ENCODE measurements at regions not wholly inside any gene's neighbourhood (a gene's known extent, or its start where the extent isn't known, plus 50 kb on each side); places are given as distances from the start of the nearest gene placed in this dataset.
"Not testable (repeated sequence)": the region's sequence is repeated elsewhere in the genome, so short reads cannot be mapped to it uniquely, and the experiment has no call there.

GRCh38 chr3:180743813-180744590, 64.7 kb upstream of the CCDC39 start:
- DNase-seq (ENCODE audit: low read depth in 2 of 2) = no peak

GRCh38 chr3:180747805-180748361, 68.6 kb upstream of the CCDC39 start:
- DNase-seq (ENCODE audit: low read depth in 2 of 2) = no peak

GRCh38 chr3:180749322-180749721, 70.0 kb upstream of the CCDC39 start:
- no peak for DNase-seq (ENCODE audit: low read depth in 2 of 2)

GRCh38 chr3:180749796-180750195, 70.5 kb upstream of the CCDC39 start:
- DNase-seq (ENCODE audit: low read depth in 2 of 2) = no peak

- no peak for DNase-seq (ENCODE audit: low read depth in 2 of 2)
Observed at GRCh38 chr3:180755556-180755955, 76.3 kb upstream of the CCDC39 start.

GRCh38 chr3:180762866-180763265, 83.6 kb upstream of the CCDC39 start:
- DNase-seq (ENCODE audit: low read depth in 2 of 2) = no peak

GRCh38 chr3:180764481-180764880, 85.2 kb upstream of the CCDC39 start:
- no peak for DNase-seq (ENCODE audit: low read depth in 2 of 2)

GRCh38 chr3:180770639-180771038, 91.3 kb upstream of the CCDC39 start:
- DNase-seq (ENCODE audit: low read depth in 2 of 2) = no peak

GRCh38 chr3:180776433-180776832, 97.1 kb upstream of the CCDC39 start:
- no peak for DNase-seq (ENCODE audit: low read depth in 2 of 2)

GRCh38 chr3:180782195-180782984, 103.1 kb upstream of the CCDC39 start:
- no peak for DNase-seq (ENCODE audit: low read depth in 2 of 2)

GRCh38 chr3:180786227-180786626, 106.9 kb upstream of the CCDC39 start:
- not testable (repeated sequence) for DNase-seq (ENCODE audit: low read depth in 2 of 2)

- DNase-seq (ENCODE audit: low read depth in 2 of 2) = no peak
Observed at GRCh38 chr3:180789774-180790173, 110.5 kb upstream of the CCDC39 start.

- DNase-seq (ENCODE audit: low read depth in 2 of 2) = no peak
Observed at GRCh38 chr3:180798197-180798596, 114.3 kb upstream of the FXR1 start.

GRCh38 chr3:180802837-180803236, 109.6 kb upstream of the FXR1 start:
- DNase-seq (ENCODE audit: low read depth in 2 of 2) = no peak

- peak in 1 of 2 experiments; percentile 5 for DNase-seq (ENCODE audit: low read depth in 2 of 2)
Observed at GRCh38 chr3:180804916-180805315, 107.6 kb upstream of the FXR1 start.

- DNase-seq (ENCODE audit: low read depth in 2 of 2) = no peak
Observed at GRCh38 chr3:180808823-180809575, 103.5 kb upstream of the FXR1 start.

GRCh38 chr3:180820400-180820799, 92.1 kb upstream of the FXR1 start:
- no peak for DNase-seq (ENCODE audit: low read depth in 2 of 2)

- no peak for DNase-seq (ENCODE audit: low read depth in 2 of 2)
Observed at GRCh38 chr3:180825964-180826363, 86.5 kb upstream of the FXR1 start.

- no peak for DNase-seq (ENCODE audit: low read depth in 2 of 2)
Observed at GRCh38 chr3:180827171-180827570, 85.3 kb upstream of the FXR1 start.

- DNase-seq (ENCODE audit: low read depth in 2 of 2) = no peak
Observed at GRCh38 chr3:180828001-180828720, 84.3 kb upstream of the FXR1 start.

GRCh38 chr3:180828723-180829408, 83.6 kb upstream of the FXR1 start:
- no peak for DNase-seq (ENCODE audit: low read depth in 2 of 2)

Data from fibroblast of skin of left biceps (primary cell).